ENCODE measurements at regions not wholly inside any gene's neighbourhood (a gene's known extent, or its start where the extent isn't known, plus 50 kb on each side); places are given as distances from the start of the nearest gene placed in this dataset.

- no peak for TF ChIP-seq TSHZ2 (CRISPR knock-in tag; IDR thresholded peaks at IDR 0.05)
- TF ChIP-seq ZFP3 (CRISPR knock-in tag; IDR thresholded peaks at IDR 0.05): no peak
- TF ChIP-seq TOX (CRISPR knock-in tag; IDR thresholded peaks at IDR 0.05; ENCODE audit: borderline replicate concordance): no peak
- no peak for TF ChIP-seq ARNTL (CRISPR knock-in tag; IDR thresholded peaks at IDR 0.05; ENCODE audit: borderline replicate concordance, low read depth)
Observed at GRCh38 chr11:28671274-28671673, 563.1 kb downstream of the METTL15 start.
